ENCODE measurements at regions not wholly inside any gene's neighbourhood (a gene's known extent, or its start where the extent isn't known, plus 50 kb on each side); places are given as distances from the start of the nearest gene placed in this dataset.

GRCh38 chr3:6251612-6252400 is 609.1 kb upstream of the GRM7 start:
- no peak overlapping the region for H3K27ac ChIP-seq
- no peak overlapping the region for H3K4me3 ChIP-seq (replicated peaks in 1 of 3)
- WGBS, 2 donors: 81 to 84% methylated on average over 2 of the region's 2 CpGs
- no peaks in the 10 kb centered on the region for H3K27me3 ChIP-seq
- DNase-seq: no peak
- H3K9me3 ChIP-seq: no peaks in the 10 kb centered on the region
- intact Hi-C loops (cut with DNase I): no loop called here
- no peaks in the 10 kb centered on the region for H3K4me1 ChIP-seq
- no peaks in the 10 kb centered on the region for H3K36me3 ChIP-seq
- TF ChIP-seq CTCF (IDR thresholded peaks at IDR 0.05) (no peak), POLR2A (IDR thresholded peaks at IDR 0.05) (no peak)

- Histone ChIP-seq H3K4me3 (replicated peaks in 1 of 3) (no peak overlapping the region), H3K27me3 (no peaks in the 10 kb centered on the region), H3K4me1 (no peaks in the 10 kb centered on the region), H3K9me3 (no peaks in the 10 kb centered on the region), H3K36me3 (no peaks in the 10 kb centered on the region), H3K27ac (no peak overlapping the region)
- 88 to 96% methylated on average over 1 of the region's 1 CpG for WGBS, 2 donors
- TF ChIP-seq POLR2A (IDR thresholded peaks at IDR 0.05): no peak
- TF ChIP-seq CTCF (IDR thresholded peaks at IDR 0.05): no peak
- intact Hi-C loops (cut with DNase I): no loop called here
- no peak for DNase-seq
These were observed 606.4 kb upstream of the GRM7 start for GRCh38 chr3:6254490-6254889.

GRCh38 chr3:6255229-6255628 is 605.7 kb upstream of the GRM7 start:
- Histone ChIP-seq H3K4me3 (replicated peaks in 1 of 3) (no peak overlapping the region), H3K27me3 (no peaks in the 10 kb centered on the region), H3K27ac (no peak overlapping the region), H3K4me1 (no peaks in the 10 kb centered on the region), H3K36me3 (no peaks in the 10 kb centered on the region), H3K9me3 (no peaks in the 10 kb centered on the region)
- TF ChIP-seq CTCF (IDR thresholded peaks at IDR 0.05): no peak
- no peak for TF ChIP-seq POLR2A (IDR thresholded peaks at IDR 0.05)
- no peak for DNase-seq
- intact Hi-C loops (cut with DNase I): no loop called here
- 97 to 98% methylated on average over 6 of the region's 6 CpGs for WGBS, 2 donors

GRCh38 chr3:6260551-6261191 is 600.2 kb upstream of the GRM7 start:
- DNase-seq: no peak
- no peaks in the 10 kb centered on the region for H3K9me3 ChIP-seq
- H3K27me3 ChIP-seq: no peaks in the 10 kb centered on the region
- intact Hi-C loops (cut with DNase I): no loop called here
- H3K4me3 ChIP-seq (replicated peaks in 1 of 3): no peak overlapping the region
- TF ChIP-seq POLR2A (IDR thresholded peaks at IDR 0.05): no peak
- no peaks in the 10 kb centered on the region for H3K4me1 ChIP-seq
- H3K36me3 ChIP-seq: no peaks in the 10 kb centered on the region
- 85 to 87% methylated on average over 5 of the region's 5 CpGs for WGBS, 2 donors
- H3K27ac ChIP-seq: no peak overlapping the region

GRCh38 chr3:6262010-6262409 is 598.9 kb upstream of the GRM7 start:
- H3K27me3 ChIP-seq: no peaks in the 10 kb centered on the region
- no peak overlapping the region for H3K4me3 ChIP-seq (replicated peaks in 1 of 3)
- H3K9me3 ChIP-seq: no peaks in the 10 kb centered on the region
- no peak for TF ChIP-seq CTCF (IDR thresholded peaks at IDR 0.05)
- no peak for TF ChIP-seq POLR2A (IDR thresholded peaks at IDR 0.05)
- no peaks in the 10 kb centered on the region for H3K4me1 ChIP-seq
- no peak overlapping the region for H3K27ac ChIP-seq
- no peak for DNase-seq
- no peaks in the 10 kb centered on the region for H3K36me3 ChIP-seq
- 20 to 31% methylated on average over 2 of the region's 2 CpGs for WGBS, 2 donors
- intact Hi-C loops (cut with DNase I): no loop called here
